GM12875 (cell line): ENCODE measurements at regions not wholly inside any gene's neighbourhood (a gene's known extent, or its start where the extent isn't known, plus 50 kb on each side); places are given as distances from the start of the nearest gene placed in this dataset.

Source experiments
- H3K4me3 ChIP-seq: one replicate; pipeline ENCODE4 v1.5.1; 2011; ENCODE audit warnings: low read depth, low read length, control low read depth
- TF ChIP-seq, protein P1 (sequence below): IDR thresholded peaks from 2 replicates; pipeline ENCODE4 v1.5.1; 2011; ENCODE audit warnings: low read depth, mild to moderate bottlenecking, control low read depth, inconsistent platforms, low read length, moderate library complexity, borderline replicate concordance; ENCODE audit not compliant: insufficient read depth

DNA sequence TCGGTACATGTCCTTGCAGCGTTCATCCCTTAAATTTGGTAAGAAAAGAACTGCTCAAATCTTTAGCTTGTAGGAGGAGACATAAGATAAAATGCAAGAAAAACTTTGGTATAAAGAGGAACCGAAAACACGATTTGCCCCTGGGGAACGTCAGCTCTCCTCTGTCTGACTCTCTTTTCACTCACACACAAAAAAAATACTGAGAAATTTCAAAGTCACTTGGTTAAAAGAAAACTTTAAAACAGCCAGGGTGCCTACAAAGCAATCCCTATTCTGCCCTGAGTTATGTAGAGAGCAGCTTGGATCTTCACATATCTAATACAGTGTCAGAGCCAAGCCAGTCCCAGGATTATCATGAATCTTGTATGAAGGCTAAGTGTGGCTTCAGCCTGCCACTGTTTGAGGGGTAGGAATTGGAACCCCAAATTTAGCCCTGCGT is 248.5 kb upstream of the CXXC4 start:
- no peak overlapping the region for H3K4me3 ChIP-seq
- TF ChIP-seq, protein P1, sequence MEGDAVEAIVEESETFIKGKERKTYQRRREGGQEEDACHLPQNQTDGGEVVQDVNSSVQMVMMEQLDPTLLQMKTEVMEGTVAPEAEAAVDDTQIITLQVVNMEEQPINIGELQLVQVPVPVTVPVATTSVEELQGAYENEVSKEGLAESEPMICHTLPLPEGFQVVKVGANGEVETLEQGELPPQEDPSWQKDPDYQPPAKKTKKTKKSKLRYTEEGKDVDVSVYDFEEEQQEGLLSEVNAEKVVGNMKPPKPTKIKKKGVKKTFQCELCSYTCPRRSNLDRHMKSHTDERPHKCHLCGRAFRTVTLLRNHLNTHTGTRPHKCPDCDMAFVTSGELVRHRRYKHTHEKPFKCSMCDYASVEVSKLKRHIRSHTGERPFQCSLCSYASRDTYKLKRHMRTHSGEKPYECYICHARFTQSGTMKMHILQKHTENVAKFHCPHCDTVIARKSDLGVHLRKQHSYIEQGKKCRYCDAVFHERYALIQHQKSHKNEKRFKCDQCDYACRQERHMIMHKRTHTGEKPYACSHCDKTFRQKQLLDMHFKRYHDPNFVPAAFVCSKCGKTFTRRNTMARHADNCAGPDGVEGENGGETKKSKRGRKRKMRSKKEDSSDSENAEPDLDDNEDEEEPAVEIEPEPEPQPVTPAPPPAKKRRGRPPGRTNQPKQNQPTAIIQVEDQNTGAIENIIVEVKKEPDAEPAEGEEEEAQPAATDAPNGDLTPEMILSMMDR: no peak

DNA sequence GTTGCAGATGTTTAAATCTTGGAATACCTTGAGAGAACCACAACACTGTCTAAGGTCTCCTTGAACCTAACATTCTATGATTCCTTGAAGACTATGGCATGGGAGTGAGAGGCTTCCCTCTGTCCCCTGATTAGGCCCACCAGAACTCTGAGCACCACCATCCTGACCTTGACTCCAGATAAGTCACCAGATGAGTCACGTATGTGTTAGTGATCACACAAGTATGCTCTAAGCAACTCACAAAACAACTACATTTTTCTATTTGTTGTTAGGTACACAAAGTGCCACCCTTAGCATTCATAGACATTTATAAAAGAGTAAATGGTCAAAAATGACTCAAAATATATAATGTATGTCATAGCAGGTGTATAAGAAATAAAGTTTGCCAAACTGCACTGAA is 252.9 kb upstream of the CXXC4 start:
- H3K4me3 ChIP-seq: no peak overlapping the region
- TF ChIP-seq, protein P1: no peak

DNA sequence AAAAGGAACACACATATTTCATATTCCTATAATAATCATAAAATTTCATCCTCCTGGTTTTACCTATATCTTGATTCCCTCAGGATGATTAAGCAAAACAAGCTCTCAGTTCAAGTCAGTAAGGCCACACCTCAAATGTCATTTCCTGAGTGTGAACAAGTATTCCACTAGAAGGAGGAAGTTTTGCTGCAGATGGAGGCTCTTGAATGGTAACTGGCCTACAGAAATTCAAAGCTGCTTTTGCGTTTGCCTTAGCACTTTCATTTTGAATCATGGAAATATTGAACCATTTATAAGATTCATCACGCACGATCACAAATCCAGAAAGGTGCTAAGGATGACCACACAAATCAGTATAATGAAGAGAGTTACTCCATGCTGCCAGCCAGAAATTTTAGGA is 254.4 kb upstream of the CXXC4 start:
- TF ChIP-seq, protein P1: no peak
- no peak overlapping the region for H3K4me3 ChIP-seq

DNA sequence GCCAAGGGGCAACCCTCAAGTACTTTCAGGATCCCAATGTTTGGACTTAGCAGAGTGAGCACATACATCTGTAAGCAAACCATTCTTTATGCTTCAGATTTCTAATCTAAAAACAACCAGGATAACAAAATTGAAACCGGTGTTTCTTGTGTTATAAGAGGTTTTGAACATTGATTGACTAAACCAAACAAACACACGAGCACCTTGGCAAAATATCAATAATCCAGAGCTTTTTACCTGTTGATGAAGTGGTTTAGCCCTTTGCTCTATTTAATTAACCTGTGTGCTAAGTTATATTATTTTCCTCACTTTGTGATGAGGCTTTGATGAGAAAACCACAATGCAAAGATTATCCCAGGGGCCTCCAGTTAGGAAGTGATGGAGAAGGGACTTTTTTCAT is 255.3 kb upstream of the CXXC4 start:
- TF ChIP-seq, protein P1: no peak

DNA sequence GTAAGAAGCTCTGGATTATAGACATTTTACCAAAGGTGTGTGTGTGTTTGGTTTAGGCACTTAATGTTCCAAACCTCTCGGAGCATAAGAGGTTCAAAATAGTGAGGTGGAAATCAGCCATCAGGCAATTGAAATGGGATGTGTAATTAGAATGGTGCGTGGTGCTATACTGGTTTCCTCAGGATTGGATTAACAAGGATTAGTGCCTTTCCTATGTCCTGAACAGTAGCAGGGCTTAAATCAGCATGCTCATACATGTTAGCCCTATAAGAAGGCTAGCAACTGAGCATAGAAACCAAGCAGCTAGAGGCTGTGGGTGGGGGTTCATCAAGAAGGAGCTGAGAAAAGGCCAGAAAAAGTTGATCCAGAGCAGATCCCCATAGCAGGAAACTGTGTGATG is 256.8 kb upstream of the CXXC4 start:
- TF ChIP-seq, protein P1: no peak

More for the DNA sequence above, 255.3 kb upstream of the CXXC4 start:
- no peak overlapping the region for H3K4me3 ChIP-seq

DNA sequence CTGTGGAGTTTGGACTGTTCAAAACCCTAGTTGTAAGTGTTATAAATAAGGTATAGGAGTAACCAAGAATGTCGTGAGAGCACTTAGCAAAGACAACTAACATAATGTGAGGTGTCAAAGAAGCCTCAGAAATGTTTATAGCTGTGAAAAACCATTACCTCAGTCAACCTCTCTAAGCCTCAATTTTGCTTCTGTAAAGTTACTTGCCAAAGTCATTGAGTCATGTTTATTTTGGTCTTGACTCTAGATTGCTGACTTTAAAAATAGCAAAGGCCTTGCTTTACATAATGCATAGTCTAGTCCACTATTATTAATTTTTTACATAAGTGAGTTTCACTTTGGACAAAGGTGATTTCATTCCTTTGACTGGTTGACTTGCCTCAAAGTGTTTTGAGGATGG is 257.6 kb upstream of the CXXC4 start:
- TF ChIP-seq, protein P1: no peak
- H3K4me3 ChIP-seq: no peak overlapping the region

More for the DNA sequence above, 256.8 kb upstream of the CXXC4 start:
- H3K4me3 ChIP-seq: no peak overlapping the region

DNA sequence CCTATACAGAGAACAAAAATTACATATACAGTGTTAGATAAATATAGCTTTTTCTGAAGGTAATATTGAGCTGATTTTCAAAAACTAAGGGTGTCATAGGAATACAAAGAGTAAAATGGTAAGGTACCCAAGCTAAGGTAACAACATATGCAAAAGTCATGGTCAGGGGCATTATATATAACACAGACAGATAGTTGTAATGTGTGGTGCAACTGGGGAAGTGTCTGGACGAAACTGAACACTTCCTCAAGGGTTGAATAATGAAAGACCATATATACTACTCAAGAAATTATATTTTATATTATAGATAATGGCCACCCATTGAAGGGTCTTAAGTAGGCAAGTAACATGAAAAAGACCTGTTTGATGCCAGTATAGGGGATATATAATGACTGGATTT is 262.1 kb upstream of the CXXC4 start:
- no peak overlapping the region for H3K4me3 ChIP-seq
- TF ChIP-seq, protein P1: no peak
